ENCODE measurements at regions not wholly inside any gene's neighbourhood (a gene's known extent, or its start where the extent isn't known, plus 50 kb on each side); places are given as distances from the start of the nearest gene placed in this dataset.
"Not testable (repeated sequence)": the region's sequence is repeated elsewhere in the genome, so short reads cannot be mapped to it uniquely, and the experiment has no call there.

DNA sequence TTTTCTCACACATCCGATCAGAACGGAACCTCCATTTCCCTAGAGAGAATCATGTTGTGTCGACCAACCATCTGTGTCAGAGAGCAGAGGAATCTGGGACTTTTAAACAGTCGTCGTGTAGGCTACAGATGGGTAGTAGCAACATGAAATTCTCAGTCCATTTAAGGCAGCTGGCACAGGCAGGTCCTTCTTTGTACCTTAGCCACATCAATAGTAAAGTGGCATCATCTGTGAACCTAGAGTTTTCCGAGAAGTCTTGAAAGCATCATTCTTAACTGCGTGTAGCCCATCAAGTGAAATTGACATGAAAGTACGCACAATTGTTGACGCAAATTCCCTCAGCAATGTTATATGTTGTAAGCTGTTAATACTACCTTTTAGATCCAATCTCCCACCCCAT is 114.5 kb upstream of the GRM7 start:
- in situ Hi-C loops (cut with HindIII; ENCODE audit: low sequenced_read_pairs) = no loop called here

DNA sequence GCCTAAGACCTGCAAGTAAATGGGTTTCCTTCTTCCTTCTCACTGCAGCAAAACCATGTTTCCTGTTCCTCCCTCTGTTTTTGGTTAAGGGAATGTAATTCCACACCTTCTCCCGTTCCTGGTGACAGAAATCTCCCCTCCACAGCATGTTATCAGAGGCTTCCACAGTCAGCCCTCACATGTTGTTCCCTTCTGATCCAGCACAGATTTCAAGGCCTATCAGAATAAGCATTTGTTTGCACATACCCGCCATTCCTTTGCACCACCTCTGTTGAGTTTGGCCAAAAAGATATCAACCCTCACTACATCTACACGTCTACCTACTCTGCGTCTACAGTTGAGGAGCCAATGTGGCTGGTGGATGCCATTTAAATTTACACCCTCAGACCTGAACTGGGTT is 113.9 kb upstream of the GRM7 start:
- DNase-seq (ENCODE audit: low spot score) = no peak
- in situ Hi-C loops (cut with HindIII; ENCODE audit: low sequenced_read_pairs) = no loop called here

More for the DNA sequence above, 114.5 kb upstream of the GRM7 start:
- no peak for DNase-seq (ENCODE audit: low spot score)

DNA sequence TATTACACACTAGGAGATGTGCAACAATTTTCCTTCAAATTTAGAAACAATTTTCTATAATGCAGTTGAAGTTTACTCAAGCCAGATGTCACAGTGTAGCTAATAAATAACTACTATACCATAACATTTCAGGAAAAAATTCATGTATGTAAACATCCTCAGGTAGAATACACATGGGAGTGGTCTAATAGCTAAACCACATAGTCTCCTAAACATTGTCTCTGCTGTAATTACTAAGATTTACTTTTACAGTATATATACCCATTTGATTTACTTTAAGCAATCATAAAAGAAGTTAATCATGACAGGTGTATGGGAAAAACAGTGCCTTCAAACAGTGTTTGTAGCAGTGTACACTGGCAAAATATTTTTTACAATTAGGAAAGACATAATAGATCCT is 110.1 kb upstream of the GRM7 start:
- no peak for DNase-seq (ENCODE audit: low spot score)
- in situ Hi-C loops (cut with HindIII; ENCODE audit: low sequenced_read_pairs) = no loop called here

DNA sequence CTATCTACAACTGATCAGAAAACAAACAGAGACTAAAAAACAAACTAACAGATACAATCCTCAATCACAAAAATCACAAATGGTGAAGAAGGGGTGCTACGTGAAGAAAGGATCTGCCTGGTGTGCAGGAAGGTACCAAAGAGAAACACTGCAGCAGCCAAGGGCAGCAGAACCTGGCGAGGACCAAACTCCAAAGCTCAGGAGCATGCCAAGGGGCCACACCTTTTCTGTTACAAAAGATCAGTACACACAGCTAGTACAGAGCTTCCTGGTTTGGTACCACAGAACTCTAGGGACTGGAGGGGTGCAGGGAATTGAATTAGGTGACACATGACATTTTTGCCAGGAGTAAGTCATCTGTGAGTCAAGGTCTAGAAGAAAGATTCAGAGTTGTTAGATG is 107.4 kb upstream of the GRM7 start:
- in situ Hi-C loops (cut with HindIII; ENCODE audit: low sequenced_read_pairs) = no loop called here
- no peak for DNase-seq (ENCODE audit: low spot score)

DNA sequence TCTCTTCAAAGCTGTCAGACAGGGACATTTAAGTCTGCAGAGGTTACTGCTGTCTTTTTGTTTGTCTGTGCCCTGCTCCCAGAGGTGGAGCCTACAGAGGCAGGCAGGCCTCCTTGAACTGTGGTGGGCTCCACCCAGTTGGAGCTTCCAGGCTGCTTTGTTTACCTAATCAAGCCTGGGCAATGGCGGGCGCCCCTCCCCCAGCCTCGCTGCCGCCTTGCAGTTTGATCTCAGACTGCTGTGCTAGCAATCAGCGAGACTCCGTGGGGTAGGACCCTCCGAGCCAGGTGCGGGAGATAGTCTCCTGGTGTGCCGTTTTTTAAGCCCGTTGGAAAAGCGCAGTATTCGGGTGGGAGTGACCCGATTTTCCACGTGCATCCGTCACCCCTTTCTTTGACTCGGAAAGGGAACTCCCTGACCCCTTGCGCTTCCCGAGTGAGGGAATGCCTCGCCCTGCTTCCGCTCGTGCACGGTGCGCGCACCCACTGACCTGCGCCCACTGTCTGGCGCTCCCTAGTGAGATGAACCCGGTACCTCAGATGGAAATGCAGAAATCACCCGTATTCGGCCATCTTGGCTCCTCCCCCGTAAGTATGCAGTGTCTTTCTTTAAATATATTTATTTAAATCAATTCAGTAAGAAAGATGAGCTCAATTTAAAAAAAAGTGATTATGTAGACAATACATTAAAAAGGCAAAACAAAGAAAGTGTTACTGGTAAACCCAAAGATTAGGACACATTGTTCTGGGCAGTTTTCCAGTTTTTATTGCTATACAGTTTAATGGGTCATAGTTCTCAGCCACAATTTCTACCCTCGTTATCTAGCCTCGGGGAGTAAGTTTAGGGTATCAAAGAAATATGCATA is 91.2 kb upstream of the GRM7 start:
- DNase-seq (ENCODE audit: low spot score); in situ Hi-C loops (cut with HindIII; ENCODE audit: low sequenced_read_pairs): not testable (repeated sequence)

DNA sequence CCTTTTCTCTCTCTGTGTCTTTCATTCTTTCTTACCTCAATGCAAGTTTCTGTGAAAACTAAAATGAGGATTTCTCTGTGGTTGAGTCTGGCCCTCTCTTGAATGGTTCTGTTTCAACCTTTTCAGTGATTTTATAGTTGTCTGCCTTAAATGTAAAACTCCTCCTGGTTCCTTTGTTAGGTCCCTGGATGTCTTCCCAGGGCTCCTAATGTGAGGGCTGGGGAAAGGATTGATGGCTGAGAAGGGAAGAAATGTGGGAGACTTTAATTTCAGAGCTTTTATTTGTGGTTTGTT is 90.6 kb upstream of the GRM7 start:
- in situ Hi-C loops (cut with HindIII; ENCODE audit: low sequenced_read_pairs) = no loop called here
- DNase-seq (ENCODE audit: low spot score) = no peak

DNA sequence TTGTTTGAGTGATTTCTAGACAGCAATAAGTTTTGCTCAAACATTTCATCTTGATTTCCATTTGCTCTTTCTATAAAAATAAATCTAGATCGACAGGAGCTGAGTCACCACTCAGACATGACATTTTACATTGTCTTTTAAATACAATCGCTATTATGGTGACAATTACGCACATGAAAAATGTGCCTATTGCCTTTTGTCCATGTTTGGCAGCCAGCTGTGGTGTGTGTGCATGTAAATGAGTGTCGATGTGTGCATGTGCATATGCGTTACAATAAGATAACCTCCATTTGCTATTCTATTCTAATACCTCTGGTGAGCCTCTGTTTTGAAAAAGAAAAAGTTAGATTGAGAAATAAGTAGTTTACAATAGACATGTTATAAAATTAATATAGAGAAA is 89.7 kb upstream of the GRM7 start:
- in situ Hi-C loops (cut with HindIII; ENCODE audit: low sequenced_read_pairs) = no loop called here
- no peak for DNase-seq (ENCODE audit: low spot score)

DNA sequence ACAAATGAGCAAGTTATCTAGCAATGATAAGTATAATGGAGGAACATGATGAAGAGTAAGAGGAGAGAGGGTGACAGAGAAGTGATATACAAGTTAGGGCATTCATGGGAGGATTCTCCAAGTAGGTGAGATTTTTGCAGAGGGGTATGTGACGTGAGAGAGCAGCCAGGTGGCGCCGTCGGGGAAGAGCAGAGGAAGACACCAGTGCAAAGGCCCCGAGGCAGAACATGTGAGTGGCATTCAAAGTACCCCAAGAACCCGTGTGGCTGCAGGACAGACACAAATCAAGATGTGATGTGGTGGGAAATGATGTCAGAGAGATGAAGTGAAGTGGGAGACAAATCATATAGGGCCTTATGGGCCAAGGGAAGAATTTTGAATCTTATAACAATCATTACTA is 81.8 kb upstream of the GRM7 start:
- no peak for DNase-seq (ENCODE audit: low spot score)
- in situ Hi-C loops (cut with HindIII; ENCODE audit: low sequenced_read_pairs) = no loop called here

DNA sequence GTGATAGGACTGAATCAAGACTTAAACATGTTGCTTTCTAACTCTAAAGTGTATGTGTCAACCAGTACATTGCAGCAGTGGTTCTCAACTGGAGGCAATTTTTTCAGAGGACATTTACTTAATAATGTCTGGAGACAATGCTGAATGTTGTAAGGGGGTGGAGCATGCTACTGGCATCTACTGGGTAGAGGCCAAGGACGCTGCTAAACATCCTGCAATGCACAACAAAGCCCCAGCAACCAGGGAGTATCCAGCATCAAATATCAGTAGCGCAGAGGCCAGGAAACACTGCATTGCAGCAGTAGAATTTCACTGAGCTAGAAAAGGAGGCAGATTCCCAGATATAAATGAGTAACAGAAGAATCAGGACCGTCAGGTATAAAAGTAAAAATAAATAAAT is 79.8 kb upstream of the GRM7 start:
- no peak for DNase-seq (ENCODE audit: low spot score)
- in situ Hi-C loops (cut with HindIII; ENCODE audit: low sequenced_read_pairs) = no loop called here

DNA sequence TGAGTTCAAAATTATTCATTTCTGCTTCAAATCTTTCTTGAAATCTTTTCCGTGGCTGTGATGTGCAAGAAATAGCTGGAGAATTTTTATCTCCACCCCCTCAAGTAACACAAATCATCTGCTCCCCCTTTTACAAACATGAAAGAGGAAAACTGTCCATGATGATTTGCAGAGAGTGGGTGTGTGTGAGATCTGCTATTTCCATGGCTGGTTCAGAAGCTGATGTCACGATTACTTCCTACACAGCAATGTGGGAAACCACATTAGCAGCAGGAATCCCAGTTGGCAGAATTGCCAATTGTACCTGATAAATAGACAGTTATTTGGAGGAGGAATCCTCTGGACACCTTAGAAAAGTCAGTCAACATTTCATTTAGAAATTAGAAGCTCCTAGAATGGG is 75.2 kb upstream of the GRM7 start:
- DNase-seq (ENCODE audit: low spot score) = no peak
- in situ Hi-C loops (cut with HindIII; ENCODE audit: low sequenced_read_pairs) = no loop called here

DNA sequence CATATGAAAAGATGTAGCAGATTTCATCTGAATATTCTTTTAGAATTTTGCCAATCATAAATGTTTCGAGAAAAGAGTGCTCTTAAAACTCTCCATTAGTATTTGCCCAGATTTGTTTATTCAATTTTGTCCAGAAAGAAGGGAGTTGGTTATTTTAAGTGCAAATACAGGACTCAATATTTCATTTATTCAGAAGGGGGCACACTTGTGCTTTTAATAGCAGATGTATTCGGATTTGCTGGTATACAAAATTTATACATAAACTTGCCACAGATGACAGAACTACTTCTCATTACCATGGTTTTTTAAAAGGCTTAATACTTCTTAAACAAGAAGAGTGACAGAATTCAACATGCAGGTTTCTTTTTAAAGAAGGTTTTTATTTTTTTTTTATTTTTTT is 69.8 kb upstream of the GRM7 start:
- in situ Hi-C loops (cut with HindIII; ENCODE audit: low sequenced_read_pairs) = no loop called here

DNA sequence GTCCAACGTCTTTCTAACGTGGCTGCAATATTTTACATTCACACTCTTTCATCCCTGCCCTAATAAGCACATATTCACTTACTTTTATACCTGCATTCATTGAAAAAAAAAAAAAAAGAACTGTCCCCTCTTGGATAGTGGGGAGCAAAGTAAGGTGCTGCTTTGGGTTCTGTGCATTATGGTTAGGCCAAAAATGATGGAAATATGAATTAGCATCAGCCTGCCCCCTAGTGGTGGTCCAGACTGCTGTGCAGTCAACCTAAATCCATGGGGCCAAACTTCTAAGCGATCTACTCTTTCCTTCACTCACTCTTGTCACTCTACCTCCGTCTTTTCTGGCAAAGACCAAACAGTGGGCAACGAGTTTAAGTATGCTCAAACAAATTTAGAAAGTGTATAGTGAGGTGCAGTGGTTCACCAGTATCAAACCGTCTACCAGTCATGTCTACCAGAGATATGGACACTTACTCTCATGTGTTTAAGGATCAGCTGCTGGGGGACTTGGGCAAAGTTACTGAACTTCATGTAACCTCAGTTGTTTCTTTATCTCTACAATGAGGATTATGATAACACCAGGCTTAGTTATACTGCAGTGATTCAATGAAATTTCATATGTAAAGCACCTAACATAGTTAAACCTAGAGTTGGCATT is 61.5 kb upstream of the GRM7 start:
- DNase-seq (ENCODE audit: low spot score) = peak; percentile 2
- in situ Hi-C loops (cut with HindIII; ENCODE audit: low sequenced_read_pairs) = no loop called here

More for the DNA sequence above, 69.8 kb upstream of the GRM7 start:
- DNase-seq (ENCODE audit: low spot score) = no peak

DNA sequence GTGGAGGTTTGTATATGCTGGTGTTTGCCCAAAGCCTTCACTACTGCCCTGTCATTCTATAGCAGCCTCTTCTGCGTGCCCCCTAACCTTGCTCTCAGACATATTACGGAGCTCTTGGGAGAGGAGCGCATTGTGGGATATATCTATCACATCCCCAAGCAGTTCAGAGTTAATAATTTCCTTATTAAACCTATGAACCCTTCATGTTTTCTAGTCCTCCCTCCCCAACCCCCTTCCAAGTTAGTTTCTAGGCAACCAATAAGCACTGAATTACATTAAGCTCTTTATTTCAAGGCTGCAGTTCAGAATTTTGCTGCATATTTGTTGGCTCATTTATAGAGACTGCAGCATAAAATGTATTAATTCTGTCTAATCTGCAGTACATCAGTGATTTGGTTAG is 57.3 kb upstream of the GRM7 start:
- in situ Hi-C loops (cut with HindIII; ENCODE audit: low sequenced_read_pairs) = no loop called here
- no peak for DNase-seq (ENCODE audit: low spot score)

DNA sequence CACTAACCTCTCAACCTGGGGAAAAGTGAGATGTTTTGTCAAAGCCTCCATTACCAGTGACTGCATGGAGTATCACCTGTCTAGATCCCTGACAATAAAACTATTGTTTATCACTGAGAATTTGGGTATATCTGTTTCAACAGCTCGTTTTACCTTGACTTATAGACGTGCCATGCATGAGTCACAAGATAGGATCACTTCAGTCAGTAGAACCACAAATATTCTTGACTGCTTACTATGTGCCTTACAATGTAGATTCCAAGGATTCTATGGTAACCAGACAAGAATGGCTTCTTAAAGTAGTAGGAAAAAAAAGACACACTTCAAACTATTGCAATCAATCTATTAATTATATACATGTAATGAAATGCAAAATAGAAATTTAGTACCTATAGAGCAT is 55.7 kb upstream of the GRM7 start:
- in situ Hi-C loops (cut with HindIII; ENCODE audit: low sequenced_read_pairs) = no loop called here
- DNase-seq (ENCODE audit: low spot score) = no peak

DNA sequence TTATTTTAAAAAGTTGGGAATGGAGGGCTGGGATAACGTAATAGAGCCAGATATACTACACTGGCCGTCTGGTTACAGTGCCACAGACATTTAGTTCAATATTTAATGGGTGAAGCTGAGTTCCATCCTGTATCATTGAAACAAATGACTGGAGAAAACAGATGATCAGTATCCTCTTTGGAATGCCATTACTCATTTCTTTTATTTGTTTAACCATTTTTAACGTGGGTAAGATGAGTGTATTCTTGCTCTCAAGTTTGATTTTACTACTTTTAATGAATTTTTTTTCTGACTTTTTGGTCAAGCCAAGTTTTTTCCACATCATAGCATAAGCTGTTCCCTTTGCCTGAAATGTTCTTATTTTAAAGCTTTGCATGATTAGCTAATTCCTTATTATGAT is 53.9 kb upstream of the GRM7 start:
- in situ Hi-C loops (cut with HindIII; ENCODE audit: low sequenced_read_pairs) = no loop called here
- no peak for DNase-seq (ENCODE audit: low spot score)

DNA sequence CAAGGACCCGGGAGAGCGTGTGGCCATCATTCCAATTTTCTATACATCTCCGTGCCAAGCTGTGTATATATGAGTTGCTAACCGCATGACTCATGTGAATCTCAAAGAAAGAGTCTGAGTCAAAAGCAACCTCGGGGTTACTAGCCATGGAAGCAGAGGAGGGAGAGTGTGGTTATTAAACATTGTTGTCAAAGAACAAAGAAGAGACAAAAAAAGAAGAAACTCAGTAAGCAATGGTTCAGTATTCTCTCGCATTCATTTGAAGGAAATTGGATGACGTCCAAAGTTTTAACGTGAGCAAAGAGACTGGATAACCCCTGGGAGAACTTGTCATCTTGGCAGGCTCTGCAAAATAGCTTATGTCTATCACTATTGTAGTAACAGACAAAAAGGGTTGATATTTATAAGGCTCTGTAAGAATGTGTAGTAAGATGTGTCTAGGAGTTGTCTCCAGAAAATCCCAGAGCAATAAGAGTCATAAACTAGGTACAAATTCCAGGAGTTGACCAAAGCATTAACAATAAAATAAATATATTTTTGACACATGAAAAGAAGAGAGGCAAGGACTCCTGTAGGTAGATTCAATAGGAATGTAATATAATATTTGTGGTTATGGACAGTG is 52.8 kb upstream of the GRM7 start:
- DNase-seq (ENCODE audit: low spot score) = no peak
- in situ Hi-C loops (cut with HindIII; ENCODE audit: low sequenced_read_pairs) = no loop called here

DNA sequence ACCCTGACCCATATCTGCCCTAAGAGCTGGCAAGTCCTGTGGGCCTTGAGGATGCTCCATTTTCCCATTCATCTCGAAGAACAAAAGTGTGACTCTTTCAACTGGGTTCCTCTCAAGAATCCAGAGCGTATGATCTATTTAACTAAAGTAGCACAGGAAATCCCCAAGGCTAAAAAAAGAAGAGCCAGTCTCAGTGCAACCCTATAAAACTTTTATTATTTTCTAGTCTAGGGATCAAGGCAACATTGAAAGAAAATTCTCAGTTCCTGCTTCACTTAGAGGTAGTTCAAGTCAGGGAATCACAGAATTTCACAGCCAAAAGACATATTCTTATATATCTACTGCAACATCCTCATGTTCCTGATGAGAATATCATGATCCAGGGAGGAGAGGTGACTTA is 51.6 kb upstream of the GRM7 start:
- in situ Hi-C loops (cut with HindIII; ENCODE audit: low sequenced_read_pairs) = no loop called here
- DNase-seq (ENCODE audit: low spot score) = no peak

Data from G401 (cell line).